ENCODE measurements at regions not wholly inside any gene's neighbourhood (a gene's known extent, or its start where the extent isn't known, plus 50 kb on each side); places are given as distances from the start of the nearest gene placed in this dataset.
"Not testable (repeated sequence)": the region's sequence is repeated elsewhere in the genome, so short reads cannot be mapped to it uniquely, and the experiment has no call there.

DNA sequence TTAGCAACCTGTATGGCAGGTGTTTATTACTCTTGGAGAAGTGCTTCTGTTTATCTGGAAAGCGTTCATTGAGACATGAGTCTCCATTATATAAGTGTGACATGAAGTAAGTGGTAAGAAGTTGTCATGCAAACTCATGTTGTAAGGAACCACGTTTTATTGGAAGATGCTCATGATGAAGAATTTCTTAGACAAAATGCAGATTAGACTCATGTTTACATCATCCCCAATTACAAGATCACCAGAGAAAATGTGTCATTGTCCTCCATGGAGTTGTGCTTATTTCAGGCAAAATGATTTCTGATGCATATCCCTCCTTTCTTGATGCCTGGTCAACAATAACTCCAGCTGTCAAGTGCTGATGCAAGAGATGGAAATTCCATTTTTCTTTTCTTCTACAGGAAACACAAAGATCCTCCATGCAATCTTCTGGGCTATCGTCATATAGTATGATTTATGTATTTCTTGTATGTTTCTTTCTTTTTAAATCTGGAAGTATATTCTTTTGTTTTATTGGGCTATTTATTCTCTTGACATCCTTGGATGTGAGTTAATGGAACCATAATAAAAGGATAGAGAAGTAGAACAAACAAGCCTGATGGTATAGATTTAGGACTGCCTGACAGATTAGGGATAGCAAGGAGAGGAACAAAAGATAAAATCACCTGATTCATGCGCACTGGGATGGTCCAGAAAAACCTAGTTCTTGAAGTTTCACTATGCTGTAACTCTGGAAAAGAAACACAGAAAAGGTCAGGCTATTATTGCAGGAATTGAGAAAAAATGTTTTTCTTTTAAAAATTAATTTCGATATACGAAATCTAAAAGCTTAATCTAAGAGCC, 50.7 kb upstream of the DIAPH3 start:
- no peak for DNase-seq (ENCODE audit: low spot score)

DNA sequence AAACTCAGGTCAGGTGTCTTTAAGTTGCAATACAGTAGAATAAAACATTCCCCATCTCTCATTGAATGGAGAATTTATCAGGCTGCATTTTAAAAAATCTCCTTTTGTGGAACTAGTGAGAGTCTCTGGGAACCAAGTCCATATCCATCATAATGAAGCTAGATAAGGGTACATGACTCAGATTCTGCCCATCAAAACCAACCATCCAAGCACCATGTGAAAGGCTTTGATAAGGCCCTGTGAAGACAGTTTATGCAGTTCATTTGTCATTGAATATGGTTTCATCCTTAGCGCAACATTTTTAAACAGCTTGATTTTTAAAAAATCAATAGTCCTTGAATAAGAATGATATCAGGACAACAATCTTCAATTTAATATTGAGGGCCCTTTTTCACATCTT, 56.3 kb upstream of the DIAPH3 start:
- DNase-seq (ENCODE audit: low spot score), result no peak

DNA sequence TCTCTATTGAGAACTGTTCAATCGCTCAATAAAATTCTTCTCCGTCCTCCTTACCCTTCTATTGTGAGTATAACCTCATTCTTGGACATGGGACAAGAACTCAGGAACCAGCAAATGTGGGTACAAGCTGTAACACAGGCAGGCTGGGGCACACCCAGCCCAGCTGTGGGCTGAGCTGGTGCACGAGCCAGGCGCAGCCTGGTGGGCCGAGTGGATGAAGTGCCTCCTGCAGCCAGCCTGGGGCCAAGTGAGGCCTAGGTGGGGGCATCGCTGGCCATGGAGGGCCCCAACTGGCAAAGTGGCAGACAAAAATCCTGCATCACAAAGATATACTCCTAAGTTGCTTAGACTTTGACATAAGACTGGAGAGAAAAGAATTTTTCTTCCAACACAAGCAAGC, 57.9 kb upstream of the DIAPH3 start:
- DNase-seq (ENCODE audit: low spot score), result no peak

DNA sequence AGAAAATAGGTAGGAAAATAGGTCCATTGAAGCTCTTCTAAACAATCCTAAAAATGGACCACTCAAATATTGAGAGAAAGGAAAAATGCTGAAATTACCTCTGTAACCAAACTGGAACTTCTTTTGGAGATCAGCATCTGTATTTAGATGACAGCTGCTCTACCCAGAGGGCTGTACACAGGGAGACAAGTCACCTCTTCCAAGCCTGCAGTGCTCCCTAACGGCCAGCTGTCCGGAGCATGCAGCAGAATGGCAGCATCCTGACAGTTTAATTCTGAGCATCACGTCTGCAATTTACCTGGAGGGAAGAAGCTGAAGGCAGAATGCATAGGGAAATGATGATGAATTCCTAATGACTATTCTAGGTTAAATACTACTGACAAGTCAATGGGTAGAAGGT, 62.8 kb upstream of the DIAPH3 start:
- peak; percentile 34 for DNase-seq (ENCODE audit: low spot score)

DNA sequence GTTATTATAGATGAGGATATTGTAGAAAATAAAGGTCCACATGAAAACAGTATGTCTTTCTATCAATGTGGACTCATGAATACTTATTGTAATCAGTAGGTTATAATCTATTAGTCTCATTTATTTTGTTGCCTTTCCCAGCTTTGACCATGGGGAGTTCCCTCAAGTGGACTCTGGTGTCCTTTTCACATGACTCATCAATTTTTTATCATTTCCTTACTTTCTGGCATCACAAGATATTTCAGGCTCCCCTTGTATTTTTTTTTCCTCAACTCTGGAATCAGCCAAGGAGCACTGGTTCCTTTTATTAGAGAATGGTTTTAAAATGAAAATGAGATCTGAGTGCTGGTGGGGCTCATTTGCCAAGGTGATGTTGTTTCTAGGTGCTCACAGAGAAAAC, 63.4 kb upstream of the DIAPH3 start:
- DNase-seq (ENCODE audit: low spot score), result no peak

DNA sequence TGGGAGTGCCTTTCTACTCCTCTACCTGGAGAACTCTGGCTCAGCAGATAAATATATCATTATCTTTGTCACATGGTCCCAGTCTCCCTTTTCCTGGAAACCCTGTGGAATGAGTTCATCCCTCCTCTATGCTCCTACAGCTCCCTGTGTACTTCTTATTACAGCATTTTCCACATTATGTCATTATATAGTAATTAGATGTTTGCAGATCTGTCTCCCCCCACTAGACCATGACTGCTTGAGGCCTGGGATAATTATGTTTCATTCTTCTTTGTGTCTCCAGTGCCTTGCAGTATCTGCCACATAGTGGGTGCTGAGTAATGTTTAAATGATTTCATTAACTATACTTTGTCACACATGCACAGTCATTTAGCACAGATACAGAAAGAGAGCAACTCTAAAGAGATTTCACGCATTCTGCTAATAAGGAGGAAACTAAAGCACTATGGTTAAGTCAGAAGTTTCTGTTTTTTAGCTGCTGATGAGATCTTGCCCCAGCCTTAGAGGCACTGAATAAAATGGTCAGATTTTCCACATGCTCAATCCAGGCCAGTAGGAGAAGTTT, 66.1 kb upstream of the DIAPH3 start:
- DNase-seq (ENCODE audit: low spot score), result peak; percentile 34

DNA sequence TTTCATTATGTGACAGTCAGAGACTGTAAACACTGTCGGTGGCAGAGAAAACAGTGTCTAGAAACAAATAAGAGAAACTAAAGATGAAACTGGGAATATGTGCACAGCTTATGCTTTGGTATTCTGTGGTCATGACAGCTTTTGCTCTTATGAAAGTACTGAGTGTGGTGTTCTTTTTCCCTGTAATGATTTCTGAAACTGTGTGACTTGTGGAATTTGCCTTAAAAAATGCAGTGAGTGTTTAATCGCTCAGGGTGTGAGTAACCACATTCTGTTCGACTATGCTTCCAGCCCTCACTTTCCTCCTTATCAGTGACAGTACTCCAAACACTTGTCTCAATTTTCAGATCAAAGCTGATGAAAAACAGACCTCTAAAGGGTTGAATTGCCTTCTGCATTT, 66.9 kb upstream of the DIAPH3 start:
- peak; percentile 88 for DNase-seq (ENCODE audit: low spot score)

DNA sequence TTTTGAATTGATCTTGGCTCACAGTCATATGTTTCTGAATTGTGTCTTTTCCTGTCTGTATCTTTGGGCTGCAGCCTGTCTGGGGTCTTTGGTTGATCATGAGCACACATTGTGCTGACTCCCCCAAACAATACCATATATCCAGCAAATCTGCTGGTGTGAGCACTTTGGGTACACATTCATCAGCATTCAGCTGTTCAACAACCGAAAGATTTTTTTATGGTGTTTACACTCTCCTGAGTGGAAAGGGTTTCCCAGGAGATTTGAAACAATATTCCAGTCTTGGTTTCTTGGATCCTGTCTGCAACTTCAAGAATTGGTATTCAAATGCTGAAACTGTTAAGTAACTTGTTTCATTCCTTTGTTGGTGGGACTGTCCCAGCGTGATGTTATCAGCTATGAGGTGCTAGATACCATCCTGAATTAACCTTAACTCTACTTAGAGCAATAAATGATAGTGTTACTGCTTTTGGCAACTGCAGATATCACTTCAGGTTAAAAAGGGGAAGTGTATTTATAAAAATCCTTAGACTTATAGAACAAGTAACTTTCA, 78.4 kb upstream of the DIAPH3 start:
- no peak for DNase-seq (ENCODE audit: low spot score)

DNA sequence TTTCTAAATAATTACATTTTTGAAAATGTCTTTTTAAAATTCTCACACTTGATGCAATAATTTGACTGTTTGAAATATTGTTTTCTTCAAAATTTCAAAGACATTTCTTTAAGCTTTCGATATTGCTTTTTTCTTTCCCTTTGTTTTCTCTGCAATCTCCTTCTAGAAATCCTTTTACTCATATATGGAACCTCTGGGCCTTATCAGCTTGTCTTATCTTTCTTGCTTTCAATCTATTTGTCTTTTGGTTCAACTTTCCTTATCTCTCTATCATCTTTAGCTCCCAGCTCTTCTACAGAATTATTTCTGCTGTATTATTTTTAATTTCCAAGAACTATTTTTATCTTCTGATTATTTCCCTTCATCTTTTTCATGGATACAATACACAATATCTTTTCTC, 80.7 kb upstream of the DIAPH3 start:
- no peak for DNase-seq (ENCODE audit: low spot score)

DNA sequence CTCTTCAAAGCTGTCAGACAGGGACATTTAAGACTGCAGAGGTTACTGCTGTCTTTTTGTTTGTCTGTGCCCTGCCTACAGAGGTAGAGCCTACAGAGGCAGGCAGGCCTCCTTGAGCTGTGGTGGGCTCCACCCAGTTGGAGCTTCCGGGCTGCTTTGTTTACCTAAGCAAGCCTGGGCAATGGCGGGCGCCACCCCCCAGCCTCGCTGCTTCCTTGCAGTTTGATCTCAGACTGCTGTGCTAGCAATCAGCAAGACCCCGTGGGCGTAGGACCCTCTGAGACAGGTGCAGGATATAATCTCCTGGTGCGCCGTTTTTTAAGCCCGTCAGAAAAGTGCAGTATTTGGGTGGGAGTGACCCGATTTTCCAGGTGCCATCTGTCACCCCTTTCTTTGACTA, 87.7 kb upstream of the DIAPH3 start:
- DNase-seq (ENCODE audit: low spot score), result not testable (repeated sequence)

DNA sequence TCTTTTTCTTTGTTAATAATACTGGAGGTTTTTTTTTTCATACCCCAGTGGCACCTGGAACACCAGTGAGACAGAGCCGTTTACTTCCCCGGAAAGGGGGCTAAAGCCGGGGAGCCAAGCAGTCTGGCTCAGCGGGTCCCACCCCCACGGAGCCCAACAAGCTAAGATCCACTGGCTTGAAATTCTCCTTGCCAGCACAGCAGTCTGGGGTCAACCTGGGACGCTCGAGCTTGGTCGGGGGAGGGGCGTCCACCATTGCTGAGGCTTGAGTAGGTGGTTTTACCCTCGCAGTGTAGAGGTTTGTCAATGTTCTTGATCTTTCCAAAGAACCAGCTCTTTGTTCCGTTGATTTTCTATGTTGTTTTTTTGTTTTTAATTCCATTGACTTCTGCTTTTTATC, 94.6 kb upstream of the DIAPH3 start:
- no peak for DNase-seq (ENCODE audit: low spot score)

DNA sequence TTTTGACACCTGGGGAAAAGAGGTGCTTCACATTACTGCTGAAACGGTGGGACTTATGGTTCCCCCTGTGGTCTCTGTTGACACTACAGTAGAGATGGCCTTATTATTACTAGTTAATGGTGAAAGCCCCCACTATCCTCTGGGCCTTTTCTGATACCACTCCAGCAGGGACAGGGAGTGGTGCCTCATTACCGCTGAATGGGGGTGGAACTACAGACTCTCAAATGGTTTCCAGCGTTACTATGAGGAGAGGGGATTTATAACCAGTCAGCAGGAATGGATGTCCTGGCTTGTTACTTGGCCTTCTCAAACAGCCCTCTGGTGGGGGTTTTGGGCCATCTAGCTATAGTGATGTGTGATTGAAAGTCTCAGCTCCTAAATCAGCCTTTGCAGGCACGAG, 96.7 kb upstream of the DIAPH3 start:
- no peak for DNase-seq (ENCODE audit: low spot score)

DNA sequence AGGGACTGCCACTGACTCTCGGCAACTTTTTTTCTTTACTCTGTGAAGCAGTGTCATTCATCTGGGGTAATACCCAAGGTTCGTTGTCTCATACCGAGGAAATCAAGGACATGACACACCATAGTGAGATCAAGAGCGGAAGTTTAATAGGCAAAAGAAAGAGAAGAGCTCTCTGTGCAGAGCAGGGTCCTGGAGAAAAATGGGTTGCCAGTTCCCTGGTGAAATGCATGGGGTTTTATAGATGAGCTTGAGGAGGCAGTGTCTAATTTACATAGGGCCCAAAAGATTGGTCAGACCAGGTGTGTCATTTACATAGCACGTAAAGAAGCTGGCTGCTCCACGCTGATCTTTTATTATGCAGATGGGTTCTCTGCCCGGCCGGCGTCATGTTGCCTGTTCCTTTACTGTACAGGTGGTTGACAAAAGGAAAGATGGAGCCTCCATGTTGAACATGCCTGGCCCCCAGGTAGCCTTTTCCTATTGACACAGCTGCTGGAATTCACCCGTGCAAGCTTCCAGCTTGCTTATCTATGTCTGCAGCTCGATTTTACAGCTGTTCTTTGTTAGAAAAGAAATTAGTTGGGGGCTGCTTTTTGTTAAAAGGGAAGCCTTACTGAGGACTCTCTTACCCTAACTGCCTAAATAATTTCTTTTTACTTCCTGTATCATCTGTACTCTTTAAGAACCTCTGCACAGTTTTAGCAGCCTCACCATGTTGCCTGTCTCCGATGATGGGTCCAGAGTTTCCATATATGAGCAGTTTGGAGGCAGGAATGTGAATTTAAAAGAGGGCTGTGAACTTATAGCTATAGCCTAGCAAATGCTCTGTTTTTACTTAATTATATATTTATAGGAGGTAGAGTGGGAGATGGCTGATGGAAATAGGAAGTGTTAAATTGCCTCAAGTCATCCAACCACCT, 98.0 kb upstream of the DIAPH3 start:
- DNase-seq (ENCODE audit: low spot score), result no peak

DNA sequence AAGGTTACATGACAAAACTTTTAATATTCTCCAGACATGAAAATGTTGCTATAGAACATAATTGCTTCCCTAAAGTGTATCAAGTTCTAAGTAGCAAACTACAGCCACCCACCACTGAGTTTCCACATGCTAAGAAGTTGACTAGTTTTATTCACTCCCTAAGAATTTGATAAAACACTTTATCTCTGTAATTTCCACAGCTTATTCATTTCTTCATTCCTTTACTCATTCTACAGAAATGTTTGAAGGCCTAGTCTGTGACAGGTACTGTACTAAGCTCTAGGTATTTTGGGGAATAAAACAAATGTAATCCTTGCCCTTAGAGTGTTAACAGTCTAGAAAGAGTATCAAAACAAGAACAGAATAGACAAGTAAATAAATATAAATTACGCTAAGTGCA, 101.8 kb upstream of the DIAPH3 start:
- DNase-seq (ENCODE audit: low spot score), result no peak

DNA sequence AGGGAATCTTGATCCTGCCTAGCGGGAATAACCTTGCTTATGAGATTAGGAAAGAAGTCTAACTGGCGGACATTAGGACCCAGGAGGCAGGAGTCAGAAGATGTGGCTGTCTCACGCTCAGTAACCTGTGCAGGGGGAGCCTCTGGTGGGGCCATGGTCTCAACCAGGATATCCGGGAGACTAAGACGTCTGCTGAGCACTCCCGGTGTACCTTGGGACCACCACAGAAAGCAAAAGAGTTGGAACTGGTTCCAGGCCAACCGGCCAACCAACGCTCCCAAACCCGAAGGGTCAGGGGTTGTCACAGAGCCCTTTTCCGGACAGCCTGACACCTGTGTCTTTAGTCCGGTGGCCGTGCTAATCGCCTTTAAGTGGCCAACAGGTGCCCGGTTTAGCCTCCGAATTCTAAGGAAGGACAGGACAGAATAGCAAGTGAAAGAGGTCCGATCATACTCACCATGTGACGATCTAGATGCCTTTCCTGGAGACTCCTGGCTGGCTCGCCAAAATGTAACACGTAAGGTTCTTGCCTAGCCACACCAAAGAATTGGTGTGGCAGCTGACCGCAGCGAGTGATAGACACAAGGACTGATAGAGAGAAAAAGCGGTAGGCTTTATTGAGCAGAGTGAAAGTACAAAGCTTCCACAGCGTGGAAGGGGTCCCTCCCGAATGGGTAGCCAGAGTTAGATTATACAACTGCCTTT, 103.9 kb upstream of the DIAPH3 start:
- no peak for DNase-seq (ENCODE audit: low spot score)

DNA sequence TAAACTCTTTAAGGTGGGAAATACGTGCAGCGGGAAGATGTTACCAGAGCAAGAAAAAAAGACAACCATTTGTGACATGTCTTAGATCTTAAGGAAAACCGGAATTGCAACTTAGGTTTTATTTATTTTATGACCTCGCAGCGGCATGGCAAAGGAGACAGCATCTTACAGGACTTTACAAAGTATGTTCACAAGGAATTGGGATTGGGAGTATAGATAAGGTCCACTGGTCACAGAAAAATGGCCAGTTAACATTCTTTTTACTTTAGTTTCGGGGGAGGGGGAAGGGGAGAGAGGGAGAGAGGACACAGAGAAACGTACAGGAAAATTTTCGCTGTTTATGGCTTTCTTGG, 104.5 kb upstream of the DIAPH3 start:
- no peak for DNase-seq (ENCODE audit: low spot score)

DNA sequence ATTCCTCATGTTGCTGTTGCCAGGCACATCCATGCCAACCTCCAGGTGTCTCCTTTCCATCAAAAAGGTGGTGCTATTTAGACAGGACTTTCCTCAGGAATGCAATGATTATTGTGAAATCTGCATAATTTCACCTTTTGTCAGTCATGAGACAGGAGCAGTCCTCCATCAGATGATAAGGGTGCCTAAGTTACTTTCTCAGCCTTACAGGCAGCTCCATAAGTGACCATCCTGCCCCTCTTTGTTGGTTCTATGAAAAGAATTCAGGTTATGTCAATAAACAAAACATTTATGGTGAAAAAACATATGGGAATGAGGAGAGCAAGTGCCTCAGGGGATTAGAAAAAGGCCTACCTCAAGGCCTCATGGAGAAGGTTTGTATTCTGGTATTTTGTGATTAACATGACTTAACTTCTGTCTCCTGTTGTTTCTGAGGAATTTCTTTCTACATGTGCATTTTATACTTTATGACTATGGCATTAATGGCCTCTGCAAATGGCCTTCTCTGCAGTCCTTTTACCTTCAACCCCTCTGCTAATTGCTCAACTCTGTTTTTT, 110.3 kb upstream of the DIAPH3 start:
- no peak for DNase-seq (ENCODE audit: low spot score)

DNA sequence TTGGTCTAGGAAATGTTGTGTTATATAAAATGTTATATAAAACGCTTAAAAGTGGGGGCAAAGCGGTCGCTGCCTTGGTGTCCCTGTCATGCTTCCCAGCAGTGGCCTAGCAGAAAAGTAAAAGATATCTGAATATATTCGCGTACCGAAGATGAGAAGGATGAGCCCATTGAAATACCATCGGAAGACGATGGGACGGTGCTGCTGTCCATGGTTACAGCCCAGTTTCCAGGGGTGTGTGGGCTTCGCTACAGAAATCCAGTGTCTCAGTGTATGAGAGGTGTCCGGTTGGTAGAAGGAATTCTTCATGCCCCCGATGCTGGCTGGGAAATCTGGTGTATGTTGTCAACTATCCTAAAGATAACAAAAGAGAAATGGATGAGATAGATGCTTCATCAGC, 110.9 kb upstream of the DIAPH3 start:
- no peak for DNase-seq (ENCODE audit: low spot score)

DNA sequence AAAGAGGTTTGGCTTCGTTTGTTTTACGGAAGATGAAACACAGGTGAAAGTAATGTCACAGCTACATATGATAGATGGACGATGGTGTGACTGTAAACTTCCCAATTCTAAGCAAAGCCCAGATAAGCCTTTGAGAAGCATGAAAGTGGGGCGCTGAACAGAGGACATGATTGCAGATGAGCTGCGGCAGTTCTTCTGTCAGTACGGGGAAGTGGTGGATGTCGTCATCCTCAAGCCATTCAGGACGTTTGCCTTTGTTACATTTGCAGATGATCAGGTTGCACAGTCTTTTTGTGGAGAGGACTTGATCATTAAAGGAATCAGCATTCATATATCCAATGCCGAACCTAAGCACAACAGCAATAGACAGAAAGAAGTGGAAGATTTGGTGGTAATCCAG, 111.5 kb upstream of the DIAPH3 start:
- DNase-seq (ENCODE audit: low spot score), result no peak

DNA sequence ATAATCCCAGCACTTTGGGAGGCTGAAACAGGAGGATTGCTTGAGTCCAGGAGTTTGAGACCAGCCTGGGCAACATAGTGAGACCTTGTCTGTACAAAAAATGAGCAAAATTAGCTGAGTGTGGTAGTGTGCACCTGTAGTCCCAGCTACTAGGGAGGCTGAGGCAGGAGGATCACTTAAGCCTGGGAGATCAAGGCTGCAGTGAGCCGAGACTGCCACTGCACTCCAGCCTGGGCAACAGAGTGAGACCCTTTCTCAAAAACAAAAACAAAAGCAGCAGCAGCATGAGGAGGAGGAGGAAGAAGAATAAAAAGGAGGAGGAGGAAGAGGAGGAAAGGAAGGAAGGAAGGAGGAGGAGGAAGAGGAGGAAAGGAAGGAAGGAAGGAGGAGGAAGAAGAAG, 116.5 kb upstream of the TDRD3 start:
- DNase-seq (ENCODE audit: low spot score), result not testable (repeated sequence)

DNA sequence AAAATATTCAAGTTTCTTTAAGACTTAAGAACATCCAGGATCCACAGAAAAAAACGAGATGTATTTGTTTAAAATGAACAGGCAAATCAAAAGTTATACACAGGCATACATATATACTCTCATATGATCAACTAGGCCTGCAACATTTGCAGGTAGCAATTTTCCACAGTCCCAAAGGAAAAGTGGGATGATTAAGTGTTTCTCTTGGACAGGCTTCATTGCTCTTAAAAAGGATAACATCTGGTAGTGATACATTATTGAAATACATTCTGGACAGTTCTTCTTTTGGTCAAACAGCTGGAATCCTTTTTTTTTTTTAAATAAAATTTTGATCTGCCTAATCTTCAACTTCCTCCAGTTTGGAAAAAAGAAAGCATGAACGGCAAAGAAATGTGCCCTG, 114.8 kb upstream of the TDRD3 start:
- DNase-seq (ENCODE audit: low spot score), result no peak

All from umbilical cord (tissue), 1 donor.